Vagina (tissue), 2 donors: ENCODE measurements at regions not wholly inside any gene's neighbourhood (a gene's known extent, or its start where the extent isn't known, plus 50 kb on each side); places are given as distances from the start of the nearest gene placed in this dataset.
"Not testable (repeated sequence)": the region's sequence is repeated elsewhere in the genome, so short reads cannot be mapped to it uniquely, and the experiment has no call there.

ENCODE experiments used
- POLR2A ChIP-seq, 2 donors: fragments of 450-650 bp; IDR thresholded peaks; one replicate each; pipeline ENCODE4 v1.6.1; 2017; ENCODE audit warnings: antibody characterized with exemption in 2 of 2, mild to moderate bottlenecking in 2 of 2, moderate library complexity in 2 of 2
- TF ChIP-seq, protein P1 (sequence below), 3 experiments: fragments of 450-650 bp in 2 of 3; fragments of 200-600 bp in 1 of 3; sonication (generic) in 1 of 3; IDR thresholded peaks; one replicate each; pipeline ENCODE4 v1.5.1; 2017 to 2019; ENCODE audit warnings: antibody characterized with exemption in 3 of 3, mild to moderate bottlenecking in 2 of 3, moderate library complexity in 2 of 3

DNA sequence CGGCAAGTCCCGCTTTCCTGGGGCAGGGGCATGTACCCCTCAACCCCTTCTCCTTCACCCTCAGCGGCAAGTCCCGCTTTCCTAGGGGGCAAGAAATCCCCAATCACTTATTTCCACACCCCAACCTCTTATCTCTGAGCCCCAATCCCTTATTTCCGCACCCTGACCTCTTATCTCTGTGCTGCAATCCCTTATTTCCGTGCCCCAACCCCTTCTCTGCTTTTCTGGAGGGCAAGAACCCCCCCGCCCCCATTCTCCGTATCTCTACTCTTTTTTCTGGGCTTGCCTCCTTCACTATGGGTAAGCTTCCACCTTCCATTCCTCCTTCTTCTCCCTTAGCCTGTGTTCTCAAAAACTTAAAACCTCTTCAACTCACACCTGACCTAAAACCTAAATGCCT is 156.9 kb upstream of the CNOT2 start:
- TF ChIP-seq, protein P1, sequence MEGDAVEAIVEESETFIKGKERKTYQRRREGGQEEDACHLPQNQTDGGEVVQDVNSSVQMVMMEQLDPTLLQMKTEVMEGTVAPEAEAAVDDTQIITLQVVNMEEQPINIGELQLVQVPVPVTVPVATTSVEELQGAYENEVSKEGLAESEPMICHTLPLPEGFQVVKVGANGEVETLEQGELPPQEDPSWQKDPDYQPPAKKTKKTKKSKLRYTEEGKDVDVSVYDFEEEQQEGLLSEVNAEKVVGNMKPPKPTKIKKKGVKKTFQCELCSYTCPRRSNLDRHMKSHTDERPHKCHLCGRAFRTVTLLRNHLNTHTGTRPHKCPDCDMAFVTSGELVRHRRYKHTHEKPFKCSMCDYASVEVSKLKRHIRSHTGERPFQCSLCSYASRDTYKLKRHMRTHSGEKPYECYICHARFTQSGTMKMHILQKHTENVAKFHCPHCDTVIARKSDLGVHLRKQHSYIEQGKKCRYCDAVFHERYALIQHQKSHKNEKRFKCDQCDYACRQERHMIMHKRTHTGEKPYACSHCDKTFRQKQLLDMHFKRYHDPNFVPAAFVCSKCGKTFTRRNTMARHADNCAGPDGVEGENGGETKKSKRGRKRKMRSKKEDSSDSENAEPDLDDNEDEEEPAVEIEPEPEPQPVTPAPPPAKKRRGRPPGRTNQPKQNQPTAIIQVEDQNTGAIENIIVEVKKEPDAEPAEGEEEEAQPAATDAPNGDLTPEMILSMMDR (IDR thresholded peaks at IDR 0.05): not testable (repeated sequence)
- not testable (repeated sequence) for TF ChIP-seq POLR2A (IDR thresholded peaks at IDR 0.05)
